ENCODE measurements at regions not wholly inside any gene's neighbourhood (a gene's known extent, or its start where the extent isn't known, plus 50 kb on each side); places are given as distances from the start of the nearest gene placed in this dataset.

GRCh38 chr20:60558486-60558885 lies 600.3 kb downstream of the CDH26 start:
- H3K4me3 Mint-ChIP-seq (ENCODE audit: unreplicated experiment), result no peak overlapping the region
- Histone ChIP-seq H3K4me2 (ENCODE audit: low read length) (no peak overlapping the region), H3K4me3 (ENCODE audit: insufficient read depth, low read depth, low read length) (no peak overlapping the region), H3K79me2 (ENCODE audit: insufficient read depth, low read length) (no peaks in the 10 kb centered on the region), H3K27ac (ENCODE audit: low read depth, low read length) (no peak overlapping the region), H3K9me3 (ENCODE audit: insufficient read depth, low read depth, low read length) (no peaks in the 10 kb centered on the region), H2AFZ (ENCODE audit: low read depth, low read length) (no peak overlapping the region), H4K20me1 (ENCODE audit: insufficient read depth, low read length) (no peaks in the 10 kb centered on the region), H3K4me1 (ENCODE audit: insufficient read depth, low read length) (no peaks in the 10 kb centered on the region), H3K36me3 (ENCODE audit: insufficient read depth, low read length) (no peaks in the 10 kb centered on the region), H3K9ac (ENCODE audit: low read length) (no peak overlapping the region), H3K27me3 (ENCODE audit: insufficient read depth, low read length) (no peaks in the 10 kb centered on the region)
- FAIRE-seq (no peak), DNase-seq (ENCODE audit: low read depth) (no peak)
- H3K27me3 Mint-ChIP-seq (ENCODE audit: low read depth, unreplicated experiment), result peaks cover 28% of the 10 kb centered on the region
- no peak for TF ChIP-seq CTCF (IDR thresholded peaks at IDR 0.05; ENCODE audit: insufficient read depth, low read depth, low read length)
- no peak for TF ChIP-seq EZH2 (IDR thresholded peaks at IDR 0.05; ENCODE audit: insufficient read depth, low read length)
- no peaks in the 10 kb centered on the region for H3K36me3 Mint-ChIP-seq (ENCODE audit: low read depth, unreplicated experiment)
- H3K9me3 Mint-ChIP-seq (ENCODE audit: unreplicated experiment), result no peaks in the 10 kb centered on the region
- no peak overlapping the region for H3K27ac Mint-ChIP-seq (ENCODE audit: unreplicated experiment)
- H3K4me1 Mint-ChIP-seq (ENCODE audit: low read depth, unreplicated experiment), result peaks cover 5% of the 10 kb centered on the region

- FAIRE-seq (no peak), DNase-seq (ENCODE audit: low read depth) (no peak)
- peaks cover 28% of the 10 kb centered on the region for H3K27me3 Mint-ChIP-seq (ENCODE audit: low read depth, unreplicated experiment)
- Histone ChIP-seq H3K27me3 (ENCODE audit: insufficient read depth, low read length) (no peaks in the 10 kb centered on the region), H3K4me2 (ENCODE audit: low read length) (no peak overlapping the region), H3K9ac (ENCODE audit: low read length) (no peak overlapping the region), H2AFZ (ENCODE audit: low read depth, low read length) (no peak overlapping the region), H3K4me3 (ENCODE audit: insufficient read depth, low read depth, low read length) (no peak overlapping the region), H4K20me1 (ENCODE audit: insufficient read depth, low read length) (no peaks in the 10 kb centered on the region), H3K27ac (ENCODE audit: low read depth, low read length) (no peak overlapping the region), H3K79me2 (ENCODE audit: insufficient read depth, low read length) (no peaks in the 10 kb centered on the region), H3K4me1 (ENCODE audit: insufficient read depth, low read length) (no peaks in the 10 kb centered on the region), H3K9me3 (ENCODE audit: insufficient read depth, low read depth, low read length) (no peaks in the 10 kb centered on the region), H3K36me3 (ENCODE audit: insufficient read depth, low read length) (no peaks in the 10 kb centered on the region)
- H3K36me3 Mint-ChIP-seq (ENCODE audit: low read depth, unreplicated experiment), result no peaks in the 10 kb centered on the region
- no peaks in the 10 kb centered on the region for H3K9me3 Mint-ChIP-seq (ENCODE audit: unreplicated experiment)
- peaks cover 5% of the 10 kb centered on the region for H3K4me1 Mint-ChIP-seq (ENCODE audit: low read depth, unreplicated experiment)
- TF ChIP-seq EZH2 (IDR thresholded peaks at IDR 0.05; ENCODE audit: insufficient read depth, low read length) (no peak), CTCF (IDR thresholded peaks at IDR 0.05; ENCODE audit: insufficient read depth, low read depth, low read length) (no peak)
- H3K27ac Mint-ChIP-seq (ENCODE audit: unreplicated experiment), result no peak overlapping the region
- H3K4me3 Mint-ChIP-seq (ENCODE audit: unreplicated experiment), result no peak overlapping the region
Observed at GRCh38 chr20:60559462-60559861, 601.2 kb downstream of the CDH26 start.

- H3K27me3 Mint-ChIP-seq (ENCODE audit: low read depth, unreplicated experiment), result peaks cover 30% of the 10 kb centered on the region
- H3K4me3 Mint-ChIP-seq (ENCODE audit: unreplicated experiment), result no peak overlapping the region
- H3K4me1 Mint-ChIP-seq (ENCODE audit: low read depth, unreplicated experiment), result peaks cover 5% of the 10 kb centered on the region
Observed at GRCh38 chr20:60561052-60561451, 602.8 kb downstream of the CDH26 start.

More at GRCh38 chr20:60561052-60561451, 602.8 kb downstream of the CDH26 start:
- H3K9ac ChIP-seq (ENCODE audit: low read length), result no peak overlapping the region
- H3K36me3 Mint-ChIP-seq (ENCODE audit: low read depth, unreplicated experiment), result no peaks in the 10 kb centered on the region
- TF ChIP-seq CTCF (IDR thresholded peaks at IDR 0.05; ENCODE audit: insufficient read depth, low read depth, low read length) (no peak), EZH2 (IDR thresholded peaks at IDR 0.05; ENCODE audit: insufficient read depth, low read length) (no peak)
- no peak overlapping the region for H3K27ac ChIP-seq (ENCODE audit: low read depth, low read length)
- DNase-seq (ENCODE audit: low read depth) (no peak), FAIRE-seq (no peak)
- H3K4me3 ChIP-seq (ENCODE audit: insufficient read depth, low read depth, low read length), result no peak overlapping the region
- H3K9me3 Mint-ChIP-seq (ENCODE audit: unreplicated experiment), result no peaks in the 10 kb centered on the region
- no peak overlapping the region for H2AFZ ChIP-seq (ENCODE audit: low read depth, low read length)
- H3K27me3 ChIP-seq (ENCODE audit: insufficient read depth, low read length), result no peaks in the 10 kb centered on the region
- H4K20me1 ChIP-seq (ENCODE audit: insufficient read depth, low read length), result no peaks in the 10 kb centered on the region
- H3K79me2 ChIP-seq (ENCODE audit: insufficient read depth, low read length), result no peaks in the 10 kb centered on the region
- no peaks in the 10 kb centered on the region for H3K36me3 ChIP-seq (ENCODE audit: insufficient read depth, low read length)
- H3K27ac Mint-ChIP-seq (ENCODE audit: unreplicated experiment), result no peak overlapping the region
- H3K4me2 ChIP-seq (ENCODE audit: low read length), result no peak overlapping the region
- H3K4me1 ChIP-seq (ENCODE audit: insufficient read depth, low read length), result no peaks in the 10 kb centered on the region
- H3K9me3 ChIP-seq (ENCODE audit: insufficient read depth, low read depth, low read length), result no peaks in the 10 kb centered on the region

Data from astrocyte (in vitro differentiated cells and primary cell).